Fibroblast of lung (primary cell): ENCODE measurements at regions not wholly inside any gene's neighbourhood (a gene's known extent, or its start where the extent isn't known, plus 50 kb on each side); places are given as distances from the start of the nearest gene placed in this dataset.

ENCODE experiments used
- DNase-seq, 2 donors: peaks; one replicate each; pipeline versions ENCODE4 v3.0.0 to v3.0.0-alpha.2; 2010; ENCODE audit warnings: low read depth in 2 of 2
- H2AFZ ChIP-seq: 2 replicates; pipeline ENCODE4 v1.5.1; 2012; ENCODE audit warnings: low read length, control low read depth, inconsistent platforms
- H3K27ac ChIP-seq: 2 replicates; pipeline ENCODE4 v1.5.1; 2011; ENCODE audit warnings: low read length, control low read depth; ENCODE audit not compliant: insufficient read depth
- H3K27me3 ChIP-seq: 2 replicates; pipeline ENCODE4 v1.5.1; 2011; ENCODE audit warnings: mild to moderate bottlenecking, low read length; ENCODE audit not compliant: control insufficient read depth, insufficient read depth
- H3K36me3 ChIP-seq: 2 replicates; pipeline ENCODE4 v1.5.1; 2011; ENCODE audit warnings: low read length; ENCODE audit not compliant: control insufficient read depth, insufficient read depth
- H3K4me1 ChIP-seq: 2 replicates; pipeline ENCODE4 v1.5.1; 2011; ENCODE audit warnings: low read length; ENCODE audit not compliant: control insufficient read depth, insufficient read depth; ENCODE audit errors: extremely low read depth
- H3K4me2 ChIP-seq: 2 replicates; pipeline ENCODE4 v1.5.1; 2011; ENCODE audit warnings: low read length, control low read depth; ENCODE audit not compliant: insufficient read depth; ENCODE audit errors: extremely low read depth
- H3K4me3 ChIP-seq, 4 experiments: fragments of 200-600 bp in 1 of 4; sonication (generic) in 1 of 4; replicated peaks in 1 of 4; 2 replicates each; pipeline ENCODE4 v1.5.1; 2011 to 2016; ENCODE audit warnings: low read length in 4 of 4, low read depth in 3 of 4, mild to moderate bottlenecking in 3 of 4, control low read depth in 2 of 4, inconsistent platforms in 1 of 4, mixed read lengths in 1 of 4; ENCODE audit not compliant: insufficient read depth in 1 of 4; ENCODE audit errors: control extremely low read depth in 1 of 4
- H3K79me2 ChIP-seq: 2 replicates; pipeline ENCODE4 v1.5.1; 2012; ENCODE audit warnings: mild to moderate bottlenecking, low read length, inconsistent platforms; ENCODE audit not compliant: control insufficient read depth, insufficient read depth
- H3K9ac ChIP-seq: 2 replicates; pipeline ENCODE4 v1.5.1; 2011; ENCODE audit warnings: mild to moderate bottlenecking, low read length, control low read depth; ENCODE audit not compliant: insufficient read depth
- H3K9me3 ChIP-seq: 2 replicates; pipeline ENCODE4 v1.5.1; 2012; ENCODE audit warnings: low read depth, low read length; ENCODE audit not compliant: control insufficient read depth, insufficient read depth
- H4K20me1 ChIP-seq: 2 replicates; pipeline ENCODE4 v1.5.1; 2011; ENCODE audit warnings: low read length; ENCODE audit not compliant: control insufficient read depth, insufficient read depth; ENCODE audit errors: extremely low read depth
- CTCF ChIP-seq, 2 donors: IDR thresholded peaks in 1 of 2; conservative IDR thresholded peaks in 1 of 2; 1 replicate in 1 of 2; 2 replicates in 1 of 2; pipeline ENCODE4 v1.5.1; 2011 to 2012; ENCODE audit warnings: low read length in 2 of 2, control low read depth in 1 of 2, inconsistent platforms in 1 of 2, low read depth in 1 of 2, mild to moderate bottlenecking in 1 of 2
- EZH2 ChIP-seq: IDR thresholded peaks from 2 replicates; pipeline ENCODE4 v1.5.1; 2012; ENCODE audit warnings: low read length, control low read depth, mild to moderate bottlenecking; ENCODE audit errors: missing control alignments

GRCh38 chr2:12389344-12390045 lies 327.2 kb upstream of the TRIB2 start:
- no peaks in the 10 kb centered on the region for H3K36me3 ChIP-seq
- no peak overlapping the region for H3K27ac ChIP-seq
- H4K20me1 ChIP-seq = no peaks in the 10 kb centered on the region
- no peaks in the 10 kb centered on the region for H3K27me3 ChIP-seq
- DNase-seq = peak; percentile 20 to 30
- no peak overlapping the region for H2AFZ ChIP-seq
- H3K79me2 ChIP-seq = no peaks in the 10 kb centered on the region
- peak overlapping the region; percentile 11 for H3K4me2 ChIP-seq
- TF ChIP-seq EZH2 (no peak), CTCF (conservative IDR thresholded peaks at IDR 0.05 in 1 of 2, IDR thresholded peaks at IDR 0.05 in 1 of 2; ENCODE audit: low read depth in 1 of 2, low read length in 2 of 2) (no peak)
- H3K9me3 ChIP-seq = no peaks in the 10 kb centered on the region
- H3K9ac ChIP-seq = no peak overlapping the region
- H3K4me3 ChIP-seq = no peak overlapping the region
- no peaks in the 10 kb centered on the region for H3K4me1 ChIP-seq

- Histone ChIP-seq H3K27ac (no peak overlapping the region), H3K9me3 (no peaks in the 10 kb centered on the region), H3K9ac (no peak overlapping the region), H3K27me3 (no peaks in the 10 kb centered on the region), H3K79me2 (no peaks in the 10 kb centered on the region), H3K4me3 (no peak overlapping the region), H3K4me1 (no peaks in the 10 kb centered on the region), H3K4me2 (no peak overlapping the region), H2AFZ (no peak overlapping the region), H3K36me3 (no peaks in the 10 kb centered on the region), H4K20me1 (no peaks in the 10 kb centered on the region)
- TF ChIP-seq CTCF (conservative IDR thresholded peaks at IDR 0.05 in 1 of 2, IDR thresholded peaks at IDR 0.05 in 1 of 2; ENCODE audit: low read depth in 1 of 2, low read length in 2 of 2) (no peak), EZH2 (no peak)
- no peak for DNase-seq
Observed at GRCh38 chr2:12391116-12391515, 325.6 kb upstream of the TRIB2 start.

- Histone ChIP-seq H3K4me2 (no peak overlapping the region), H3K36me3 (no peaks in the 10 kb centered on the region), H4K20me1 (no peaks in the 10 kb centered on the region), H3K79me2 (no peaks in the 10 kb centered on the region), H3K4me1 (no peaks in the 10 kb centered on the region), H3K9ac (no peak overlapping the region), H3K9me3 (no peaks in the 10 kb centered on the region), H2AFZ (no peak overlapping the region), H3K27me3 (no peaks in the 10 kb centered on the region), H3K4me3 (no peak overlapping the region), H3K27ac (no peak overlapping the region)
- no peak for TF ChIP-seq CTCF (conservative IDR thresholded peaks at IDR 0.05 in 1 of 2, IDR thresholded peaks at IDR 0.05 in 1 of 2; ENCODE audit: low read depth in 1 of 2, low read length in 2 of 2)
- no peak for TF ChIP-seq EZH2
- DNase-seq = no peak
Observed at GRCh38 chr2:12396699-12397098, 320.0 kb upstream of the TRIB2 start.
